ENCODE measurements at regions not wholly inside any gene's neighbourhood (a gene's known extent, or its start where the extent isn't known, plus 50 kb on each side); places are given as distances from the start of the nearest gene placed in this dataset.

DNA sequence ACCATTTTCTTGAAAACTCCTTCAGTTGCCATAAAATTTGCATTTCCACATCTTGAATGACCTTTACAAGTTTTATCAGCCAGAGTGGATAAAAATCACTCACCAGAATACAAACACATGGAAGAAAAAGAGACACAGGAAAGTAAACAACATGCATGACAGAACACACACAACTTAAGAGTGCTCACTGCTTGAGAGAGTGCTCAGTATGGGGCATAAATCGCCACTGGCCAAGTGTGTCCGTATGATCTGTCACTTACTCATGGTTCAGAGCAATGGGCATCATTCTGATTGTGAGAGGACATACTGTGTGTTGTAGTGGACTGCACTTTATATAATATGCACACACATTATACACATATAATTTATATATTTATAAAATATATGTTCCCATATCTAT lies 155.6 kb upstream of the NTRK2 start:
- TF ChIP-seq SREBF2 (IDR thresholded peaks at IDR 0.05), result no peak
- no peak for TF ChIP-seq SMC3 (IDR thresholded peaks at IDR 0.05)
- TF ChIP-seq, protein P1, sequence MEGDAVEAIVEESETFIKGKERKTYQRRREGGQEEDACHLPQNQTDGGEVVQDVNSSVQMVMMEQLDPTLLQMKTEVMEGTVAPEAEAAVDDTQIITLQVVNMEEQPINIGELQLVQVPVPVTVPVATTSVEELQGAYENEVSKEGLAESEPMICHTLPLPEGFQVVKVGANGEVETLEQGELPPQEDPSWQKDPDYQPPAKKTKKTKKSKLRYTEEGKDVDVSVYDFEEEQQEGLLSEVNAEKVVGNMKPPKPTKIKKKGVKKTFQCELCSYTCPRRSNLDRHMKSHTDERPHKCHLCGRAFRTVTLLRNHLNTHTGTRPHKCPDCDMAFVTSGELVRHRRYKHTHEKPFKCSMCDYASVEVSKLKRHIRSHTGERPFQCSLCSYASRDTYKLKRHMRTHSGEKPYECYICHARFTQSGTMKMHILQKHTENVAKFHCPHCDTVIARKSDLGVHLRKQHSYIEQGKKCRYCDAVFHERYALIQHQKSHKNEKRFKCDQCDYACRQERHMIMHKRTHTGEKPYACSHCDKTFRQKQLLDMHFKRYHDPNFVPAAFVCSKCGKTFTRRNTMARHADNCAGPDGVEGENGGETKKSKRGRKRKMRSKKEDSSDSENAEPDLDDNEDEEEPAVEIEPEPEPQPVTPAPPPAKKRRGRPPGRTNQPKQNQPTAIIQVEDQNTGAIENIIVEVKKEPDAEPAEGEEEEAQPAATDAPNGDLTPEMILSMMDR (IDR thresholded peaks at IDR 0.05), result no peak
- TF ChIP-seq, protein P2, sequence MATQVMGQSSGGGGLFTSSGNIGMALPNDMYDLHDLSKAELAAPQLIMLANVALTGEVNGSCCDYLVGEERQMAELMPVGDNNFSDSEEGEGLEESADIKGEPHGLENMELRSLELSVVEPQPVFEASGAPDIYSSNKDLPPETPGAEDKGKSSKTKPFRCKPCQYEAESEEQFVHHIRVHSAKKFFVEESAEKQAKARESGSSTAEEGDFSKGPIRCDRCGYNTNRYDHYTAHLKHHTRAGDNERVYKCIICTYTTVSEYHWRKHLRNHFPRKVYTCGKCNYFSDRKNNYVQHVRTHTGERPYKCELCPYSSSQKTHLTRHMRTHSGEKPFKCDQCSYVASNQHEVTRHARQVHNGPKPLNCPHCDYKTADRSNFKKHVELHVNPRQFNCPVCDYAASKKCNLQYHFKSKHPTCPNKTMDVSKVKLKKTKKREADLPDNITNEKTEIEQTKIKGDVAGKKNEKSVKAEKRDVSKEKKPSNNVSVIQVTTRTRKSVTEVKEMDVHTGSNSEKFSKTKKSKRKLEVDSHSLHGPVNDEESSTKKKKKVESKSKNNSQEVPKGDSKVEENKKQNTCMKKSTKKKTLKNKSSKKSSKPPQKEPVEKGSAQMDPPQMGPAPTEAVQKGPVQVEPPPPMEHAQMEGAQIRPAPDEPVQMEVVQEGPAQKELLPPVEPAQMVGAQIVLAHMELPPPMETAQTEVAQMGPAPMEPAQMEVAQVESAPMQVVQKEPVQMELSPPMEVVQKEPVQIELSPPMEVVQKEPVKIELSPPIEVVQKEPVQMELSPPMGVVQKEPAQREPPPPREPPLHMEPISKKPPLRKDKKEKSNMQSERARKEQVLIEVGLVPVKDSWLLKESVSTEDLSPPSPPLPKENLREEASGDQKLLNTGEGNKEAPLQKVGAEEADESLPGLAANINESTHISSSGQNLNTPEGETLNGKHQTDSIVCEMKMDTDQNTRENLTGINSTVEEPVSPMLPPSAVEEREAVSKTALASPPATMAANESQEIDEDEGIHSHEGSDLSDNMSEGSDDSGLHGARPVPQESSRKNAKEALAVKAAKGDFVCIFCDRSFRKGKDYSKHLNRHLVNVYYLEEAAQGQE (IDR thresholded peaks at IDR 0.05), result no peak
- TF ChIP-seq PHF8 (IDR thresholded peaks at IDR 0.05; ENCODE audit: borderline replicate concordance, low read depth), result no peak
- TF ChIP-seq CEBPB (IDR thresholded peaks at IDR 0.05), result no peak
- TF ChIP-seq, protein P3, sequence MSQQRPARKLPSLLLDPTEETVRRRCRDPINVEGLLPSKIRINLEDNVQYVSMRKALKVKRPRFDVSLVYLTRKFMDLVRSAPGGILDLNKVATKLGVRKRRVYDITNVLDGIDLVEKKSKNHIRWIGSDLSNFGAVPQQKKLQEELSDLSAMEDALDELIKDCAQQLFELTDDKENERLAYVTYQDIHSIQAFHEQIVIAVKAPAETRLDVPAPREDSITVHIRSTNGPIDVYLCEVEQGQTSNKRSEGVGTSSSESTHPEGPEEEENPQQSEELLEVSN (IDR thresholded peaks at IDR 0.05; ENCODE audit: borderline replicate concordance, low read depth), result no peak
- TF ChIP-seq JUN (IDR thresholded peaks at IDR 0.05), result no peak
- no peak for TF ChIP-seq CBX2 (IDR thresholded peaks at IDR 0.05; ENCODE audit: borderline replicate concordance, low read depth)

All from A549 (cell line).